H9 (cell line): ENCODE measurements at regions not wholly inside any gene's neighbourhood (a gene's known extent, or its start where the extent isn't known, plus 50 kb on each side); places are given as distances from the start of the nearest gene placed in this dataset.

Source experiments
- DNase-seq: peaks from one replicate; pipeline ENCODE4 v3.0.0-alpha.2; 2017
- H2AFZ ChIP-seq: one replicate; pipeline ENCODE4 v1.6.1; 2013; ENCODE audit warnings: mild to moderate bottlenecking, low read length, control low read depth, moderate library complexity
- H2AK5ac ChIP-seq: 2 replicates; pipeline ENCODE4 v1.6.1; 2013; ENCODE audit warnings: low read length, control low read depth, mixed read lengths; ENCODE audit not compliant: insufficient read length
- H2BK120ac ChIP-seq: one replicate; pipeline ENCODE4 v1.6.1; 2013; ENCODE audit warnings: low read depth, mild to moderate bottlenecking, low read length, control low read depth, inconsistent platforms; ENCODE audit not compliant: poor library complexity, severe bottlenecking
- H2BK12ac ChIP-seq: 2 replicates; pipeline ENCODE4 v1.6.1; 2013; ENCODE audit warnings: low read length, control low read depth, mixed read lengths, low read depth; ENCODE audit not compliant: insufficient read length
- H2BK15ac ChIP-seq: 2 replicates; pipeline ENCODE4 v1.6.1; 2013; ENCODE audit warnings: low read depth, low read length, control low read depth
- H2BK20ac ChIP-seq: one replicate; pipeline ENCODE4 v1.6.1; 2013; ENCODE audit warnings: low read depth, mild to moderate bottlenecking, low read length, control low read depth, inconsistent platforms; ENCODE audit not compliant: poor library complexity, severe bottlenecking
- H2BK5ac ChIP-seq: 2 replicates; pipeline ENCODE4 v1.6.1; 2013; ENCODE audit warnings: low read length, control low read depth, mixed read lengths; ENCODE audit not compliant: insufficient read length
- H3K14ac ChIP-seq: 2 replicates; pipeline ENCODE4 v1.6.1; 2013; ENCODE audit warnings: low read length, control low read depth; ENCODE audit not compliant: insufficient read depth
- H3K18ac ChIP-seq: 2 replicates; pipeline ENCODE4 v1.6.1; 2013; ENCODE audit warnings: low read depth, mild to moderate bottlenecking, mixed read lengths, low read length, control low read depth; ENCODE audit not compliant: insufficient read length
- H3K23ac ChIP-seq: 2 replicates; pipeline ENCODE4 v1.6.1; 2013; ENCODE audit warnings: low read length, control low read depth, mixed read lengths, low read depth; ENCODE audit not compliant: insufficient read length
- H3K23me2 ChIP-seq: 2 replicates; pipeline ENCODE4 v1.6.1; 2013; ENCODE audit warnings: low read depth, mild to moderate bottlenecking, mixed read lengths, low read length, control low read depth; ENCODE audit not compliant: insufficient read length, poor library complexity, severe bottlenecking
- H3K27ac ChIP-seq: 2 replicates; pipeline ENCODE4 v1.5.1; 2013; ENCODE audit warnings: low read length, control low read depth, mixed read lengths, low read depth; ENCODE audit not compliant: insufficient read length
- H3K27me3 ChIP-seq: 2 replicates; pipeline ENCODE4 v1.6.1; 2013; ENCODE audit warnings: low read length, control low read depth, inconsistent platforms; ENCODE audit not compliant: insufficient read depth
- H3K4ac ChIP-seq: 2 replicates; pipeline ENCODE4 v1.6.1; 2013; ENCODE audit warnings: low read depth, mild to moderate bottlenecking, control low read depth, inconsistent platforms, low read length, moderate library complexity
- H3K4me1 ChIP-seq: 2 replicates; pipeline ENCODE4 v1.6.1; 2013; ENCODE audit warnings: low read length, control low read depth, inconsistent platforms; ENCODE audit not compliant: insufficient read depth
- H3K4me2 ChIP-seq: 2 replicates; pipeline ENCODE4 v1.6.1; 2013; ENCODE audit warnings: low read length, control low read depth, mixed read lengths; ENCODE audit not compliant: insufficient read length, insufficient read depth
- H3K56ac ChIP-seq: 2 replicates; pipeline ENCODE4 v1.6.1; 2013; ENCODE audit warnings: low read depth, mild to moderate bottlenecking, mixed read lengths, low read length, control low read depth; ENCODE audit not compliant: insufficient read length
- H3K79me1 ChIP-seq: 2 replicates; pipeline ENCODE4 v1.6.1; 2013; ENCODE audit warnings: low read depth, mild to moderate bottlenecking, moderate library complexity, low read length, control low read depth, inconsistent platforms; ENCODE audit not compliant: insufficient read depth, poor library complexity, severe bottlenecking
- H3K79me2 ChIP-seq: 2 replicates; pipeline ENCODE4 v1.6.1; 2013; ENCODE audit warnings: low read length, control low read depth, inconsistent platforms; ENCODE audit not compliant: insufficient read depth
- H3K9ac ChIP-seq: 2 replicates; pipeline ENCODE4 v1.6.1; 2013; ENCODE audit warnings: low read length, control low read depth, mixed read lengths; ENCODE audit not compliant: insufficient read length; ENCODE audit errors: extremely low read depth
- H3K9me3 ChIP-seq: one replicate; pipeline ENCODE4 v1.6.1; 2013; ENCODE audit warnings: low read depth, low read length, inconsistent platforms; ENCODE audit not compliant: control insufficient read depth
- H3T11ph ChIP-seq: one replicate; pipeline ENCODE4 v1.6.1; 2013; ENCODE audit warnings: mild to moderate bottlenecking, low read length, control low read depth, inconsistent platforms
- H4K20me1 ChIP-seq: one replicate; pipeline ENCODE4 v1.6.1; 2013; ENCODE audit not compliant: control insufficient read depth, insufficient read length, insufficient read depth
- H4K5ac ChIP-seq: 2 replicates; pipeline ENCODE4 v1.6.1; 2013; ENCODE audit warnings: low read depth, mild to moderate bottlenecking, mixed read lengths, low read length, control low read depth; ENCODE audit not compliant: insufficient read length
- H4K8ac ChIP-seq: replicated peaks from 2 replicates; pipeline ENCODE4 v1.6.1; 2013; ENCODE audit warnings: low read length, control low read depth, mixed read lengths, low read depth; ENCODE audit not compliant: insufficient read length
- H4K91ac ChIP-seq: 2 replicates; pipeline ENCODE4 v1.6.1; 2013; ENCODE audit warnings: low read depth, mild to moderate bottlenecking, moderate library complexity, mixed read lengths, low read length, control low read depth; ENCODE audit not compliant: insufficient read length
- H3K27ac Mint-ChIP-seq, 3 experiments: 2 replicates in 2 of 3; 3 replicates in 1 of 3; pipeline ENCODE4 v1.8.0; 2020 to 2021; ENCODE audit warnings: mixed read lengths in 3 of 3, mild to moderate bottlenecking in 1 of 3, moderate library complexity in 1 of 3
- H3K27me3 Mint-ChIP-seq: 2 replicates; pipeline ENCODE4 v1.8.0; 2021; ENCODE audit warnings: low read depth, mild to moderate bottlenecking, moderate library complexity, mixed read lengths
- H3K36me3 Mint-ChIP-seq, 3 experiments: 2 replicates in 2 of 3; 3 replicates in 1 of 3; pipeline ENCODE4 v1.8.0; 2020 to 2021; ENCODE audit warnings: low read depth in 3 of 3, mixed read lengths in 3 of 3; ENCODE audit not compliant: insufficient read depth in 1 of 3
- H3K4me1 Mint-ChIP-seq, 2 experiments: 2 replicates each; pipeline ENCODE4 v1.8.0; 2020; ENCODE audit warnings: mixed read lengths in 2 of 2
- H3K4me3 Mint-ChIP-seq, 2 experiments: 2 replicates in 1 of 2; 3 replicates in 1 of 2; pipeline ENCODE4 v1.8.0; 2020 to 2021; ENCODE audit warnings: mild to moderate bottlenecking in 2 of 2, mixed read lengths in 2 of 2, moderate library complexity in 1 of 2
- H3K9me3 Mint-ChIP-seq, 2 experiments: 2 replicates in 1 of 2; 3 replicates in 1 of 2; pipeline ENCODE4 v1.8.0; 2020; ENCODE audit warnings: mild to moderate bottlenecking in 2 of 2, mixed read lengths in 2 of 2, moderate library complexity in 1 of 2
- WGBS: extraction: QIAGEN DNeasy Blood & Tissue Kit; methylation state at CpG from one replicate; pipeline ENCODE4 v1.1.7; 2013; ENCODE audit warnings: missing lambda C conversion rate, low lambda C conversion rate, mixed read lengths; ENCODE audit not compliant: insufficient read length; ENCODE audit errors: extremely low coverage; 5-methylcytosine and 5-hydroxymethylcytosine counted together
- TF ChIP-seq, protein P1 (sequence below): fragments of 200-600 bp; sonication (generic); conservative IDR thresholded peaks from 3 replicates; pipeline ENCODE4 v1.8.0; 2021; ENCODE audit warnings: antibody characterized with exemption, mild to moderate bottlenecking

DNA sequence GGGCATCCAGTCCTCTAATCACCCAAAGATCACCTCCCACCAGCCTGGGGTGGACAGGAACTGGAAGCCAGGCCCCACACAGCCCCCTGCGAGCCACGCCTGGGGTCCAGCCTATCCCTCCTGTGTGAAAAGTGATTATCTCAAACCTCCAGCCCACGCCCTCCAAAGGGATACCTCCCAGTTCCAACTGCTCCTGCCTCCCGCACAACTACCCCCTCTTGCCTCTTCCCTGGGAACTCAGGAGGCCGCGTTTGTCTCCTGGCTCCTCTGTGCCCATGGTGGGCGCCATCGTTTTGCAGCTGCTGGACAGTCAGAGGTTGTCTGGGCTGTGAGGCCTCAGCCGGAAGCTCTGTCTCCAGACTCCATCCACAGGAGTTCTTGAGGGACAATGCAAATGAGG lies 305.9 kb downstream of the AJAP1 start:
- Histone ChIP-seq H3K4me2 (no peak overlapping the region), H2AFZ (no peak overlapping the region), H3K23ac (no peak overlapping the region), H3T11ph (no peak overlapping the region), H3K18ac (no peak overlapping the region), H3K4me1 (peaks cover 3% of the 10 kb centered on the region; the same call in 1 of the 2 replicates), H2BK5ac (no peak overlapping the region), H3K27me3 (no peaks in the 10 kb centered on the region), H3K9me3 (no peaks in the 10 kb centered on the region), H2BK120ac (no peak overlapping the region), H3K4ac (no peak overlapping the region), H4K8ac (no peak overlapping the region), H3K27ac (no peak overlapping the region), H3K9ac (no peak overlapping the region), H2BK15ac (no peak overlapping the region), H3K23me2 (no peaks in the 10 kb centered on the region), H2AK5ac (no peak overlapping the region), H4K91ac (no peak overlapping the region), H2BK20ac (no peak overlapping the region), H3K14ac (no peak overlapping the region), H4K5ac (no peak overlapping the region), H3K56ac (no peak overlapping the region), H3K79me1 (no peaks in the 10 kb centered on the region), H2BK12ac (no peak overlapping the region), H4K20me1 (no peaks in the 10 kb centered on the region), H3K79me2 (no peaks in the 10 kb centered on the region)
- DNase-seq = no peak
- H3K27ac Mint-ChIP-seq = peak overlapping the region in 1 of 3 experiments; percentile 70; a peak in 2 of 7 replicates
- H3K36me3 Mint-ChIP-seq = no peaks in the 10 kb centered on the region; a peak in 1 of 7 replicates
- no peak overlapping the region for H3K4me3 Mint-ChIP-seq
- peaks cover 21% of the 10 kb centered on the region for H3K27me3 Mint-ChIP-seq
- H3K4me1 Mint-ChIP-seq = peaks cover 16 to 30% of the 10 kb centered on the region in 2 experiments
- WGBS = no CpG with 5 or more reads among the region's 9 CpGs
- H3K9me3 Mint-ChIP-seq = peaks cover 0 to 2% of the 10 kb centered on the region in 2 experiments; a peak in 2 of 5 replicates
- TF ChIP-seq, protein P1, sequence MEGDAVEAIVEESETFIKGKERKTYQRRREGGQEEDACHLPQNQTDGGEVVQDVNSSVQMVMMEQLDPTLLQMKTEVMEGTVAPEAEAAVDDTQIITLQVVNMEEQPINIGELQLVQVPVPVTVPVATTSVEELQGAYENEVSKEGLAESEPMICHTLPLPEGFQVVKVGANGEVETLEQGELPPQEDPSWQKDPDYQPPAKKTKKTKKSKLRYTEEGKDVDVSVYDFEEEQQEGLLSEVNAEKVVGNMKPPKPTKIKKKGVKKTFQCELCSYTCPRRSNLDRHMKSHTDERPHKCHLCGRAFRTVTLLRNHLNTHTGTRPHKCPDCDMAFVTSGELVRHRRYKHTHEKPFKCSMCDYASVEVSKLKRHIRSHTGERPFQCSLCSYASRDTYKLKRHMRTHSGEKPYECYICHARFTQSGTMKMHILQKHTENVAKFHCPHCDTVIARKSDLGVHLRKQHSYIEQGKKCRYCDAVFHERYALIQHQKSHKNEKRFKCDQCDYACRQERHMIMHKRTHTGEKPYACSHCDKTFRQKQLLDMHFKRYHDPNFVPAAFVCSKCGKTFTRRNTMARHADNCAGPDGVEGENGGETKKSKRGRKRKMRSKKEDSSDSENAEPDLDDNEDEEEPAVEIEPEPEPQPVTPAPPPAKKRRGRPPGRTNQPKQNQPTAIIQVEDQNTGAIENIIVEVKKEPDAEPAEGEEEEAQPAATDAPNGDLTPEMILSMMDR = no peak
